GM21360 (cell line): ENCODE measurements at regions not wholly inside any gene's neighbourhood (a gene's known extent, or its start where the extent isn't known, plus 50 kb on each side); places are given as distances from the start of the nearest gene placed in this dataset.

Experiments
- ATAC-seq: cut with Tn5 transposase; IDR thresholded peaks from one replicate; pipeline ENCODE4 v1.9.1; 2021; ENCODE audit warnings: mild to moderate bottlenecking, moderate library complexity; ENCODE audit not compliant: unreplicated experiment

GRCh38 chr2:23238011-23238657 lies 146.8 kb upstream of the KLHL29 start:
- no peak for ATAC-seq

- no peak for ATAC-seq
Observed at GRCh38 chr2:23239374-23239773, 145.6 kb upstream of the KLHL29 start.

- ATAC-seq, result no peak
Observed at GRCh38 chr2:23241121-23241520, 143.9 kb upstream of the KLHL29 start.

- ATAC-seq, result no peak
Observed at GRCh38 chr2:23241611-23242245, 143.3 kb upstream of the KLHL29 start.

DNA sequence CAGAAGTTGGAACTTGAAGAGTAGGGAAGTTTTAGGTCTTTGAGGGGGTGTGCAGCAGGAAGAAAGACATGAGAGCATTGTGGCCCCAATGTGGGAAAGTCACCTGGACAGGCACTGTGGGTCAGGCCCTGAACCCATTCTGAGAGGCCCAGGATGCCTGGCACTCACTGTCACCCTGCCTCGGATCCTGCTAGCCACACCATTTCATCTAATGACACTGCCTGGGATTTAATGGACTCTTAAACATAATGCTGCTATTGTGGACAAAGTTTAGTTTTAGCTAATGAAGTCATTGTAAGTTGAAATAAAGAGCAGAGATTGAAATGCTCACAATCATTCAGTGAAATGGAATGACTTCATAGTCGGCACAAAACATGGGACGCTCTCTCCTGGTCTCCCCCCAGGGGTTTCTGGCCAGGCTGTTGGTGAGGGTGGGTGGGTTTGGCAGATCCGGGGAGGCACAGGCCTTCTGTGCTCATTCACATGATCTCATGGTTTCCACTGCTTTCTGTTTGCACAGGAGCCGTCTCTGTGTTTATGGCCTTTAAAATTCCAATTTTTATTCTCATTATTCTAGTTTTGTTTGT lies 141.8 kb upstream of the KLHL29 start:
- no peak for ATAC-seq

GRCh38 chr2:23244617-23245016 lies 140.4 kb upstream of the KLHL29 start:
- ATAC-seq, result no peak

DNA sequence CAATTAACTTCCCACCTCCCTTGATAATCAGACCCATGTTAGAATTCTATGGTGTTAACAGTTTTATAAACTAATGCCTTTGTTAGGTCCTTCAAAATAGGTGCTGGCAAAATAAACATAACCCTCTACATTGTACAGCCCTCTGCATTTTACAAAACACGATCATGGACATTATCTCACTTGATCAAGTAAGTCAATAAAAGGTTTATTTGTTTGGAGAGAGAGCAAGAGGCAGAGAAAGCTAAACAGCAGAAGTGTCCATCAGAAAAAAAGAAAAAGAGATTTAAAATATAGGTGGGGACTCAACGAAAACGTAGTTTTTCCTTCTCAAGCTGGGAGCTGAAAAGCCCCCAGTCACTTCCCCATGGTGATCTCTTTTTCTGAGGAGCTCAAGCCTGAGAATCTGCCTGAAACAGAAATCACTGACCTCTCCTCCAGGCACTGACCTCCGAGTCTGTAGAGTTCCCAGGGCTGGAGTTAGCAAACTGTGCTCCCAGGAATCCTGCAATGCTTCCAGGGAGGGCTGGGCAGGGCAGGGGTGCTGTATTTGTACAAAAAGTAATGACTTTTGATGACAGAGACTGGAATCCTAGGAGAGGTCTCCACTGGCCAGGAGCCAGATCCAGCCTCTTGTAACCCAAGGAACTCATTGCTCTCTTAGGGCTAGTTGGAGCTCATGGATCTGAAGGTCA lies 137.8 kb upstream of the KLHL29 start:
- ATAC-seq, result no peak

DNA sequence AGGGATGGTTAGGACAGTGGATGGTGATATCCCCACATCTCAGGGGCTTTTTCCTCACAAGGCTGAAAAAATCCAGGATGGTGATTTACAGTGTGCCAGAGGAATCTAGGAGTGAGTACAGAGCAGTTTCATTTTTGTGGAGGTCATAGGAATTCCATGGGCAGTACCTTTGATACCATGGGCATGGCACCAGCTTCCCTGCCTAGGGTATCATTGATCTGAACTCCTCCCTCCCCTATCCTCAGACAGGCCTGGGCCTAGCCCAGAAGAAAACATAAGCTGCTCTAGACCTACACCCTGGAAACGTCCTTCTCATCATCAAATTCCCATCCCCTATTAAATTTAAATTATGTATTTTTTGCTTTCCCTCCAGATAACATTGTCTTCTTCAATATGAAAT lies 136.3 kb upstream of the KLHL29 start:
- no peak for ATAC-seq

DNA sequence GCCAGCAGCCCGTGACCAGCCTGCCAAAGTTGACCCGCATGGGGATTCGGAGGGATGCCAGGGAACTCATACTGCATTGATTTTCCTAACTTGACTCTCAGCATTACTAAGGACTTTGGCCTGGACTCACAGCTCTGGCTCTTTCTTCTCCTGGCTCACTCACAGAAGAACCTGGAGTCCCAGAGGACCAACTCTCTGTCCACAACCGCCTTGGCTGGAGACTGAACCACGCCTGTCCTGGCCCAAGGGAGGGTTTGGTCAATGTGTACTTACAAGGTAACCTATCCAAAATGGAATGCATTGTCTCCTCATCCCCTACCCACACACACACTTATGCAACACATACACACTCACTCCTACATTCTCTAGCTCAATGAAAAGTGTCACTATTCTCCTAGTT lies 135.6 kb upstream of the KLHL29 start:
- ATAC-seq, result no peak

GRCh38 chr2:23250371-23250770 lies 134.6 kb upstream of the KLHL29 start:
- no peak for ATAC-seq

DNA sequence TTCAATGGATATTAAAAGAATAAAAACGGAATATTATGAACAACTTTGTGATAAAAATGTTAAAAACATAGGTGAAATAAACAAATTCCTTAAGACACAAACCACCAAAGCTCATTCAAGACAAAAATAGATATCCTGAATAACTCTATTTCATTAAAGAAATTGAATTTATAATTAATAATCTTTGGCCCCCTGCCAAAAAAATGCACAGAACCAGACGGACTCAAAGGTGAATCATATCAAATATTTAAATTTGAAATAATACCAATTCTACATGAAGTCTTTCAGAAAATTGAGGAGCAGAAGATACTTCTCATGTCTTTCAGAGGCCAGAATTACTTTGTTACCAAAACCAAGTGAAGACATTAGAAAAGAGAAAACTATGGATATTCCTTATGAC lies 128.3 kb upstream of the KLHL29 start:
- ATAC-seq, result no peak

DNA sequence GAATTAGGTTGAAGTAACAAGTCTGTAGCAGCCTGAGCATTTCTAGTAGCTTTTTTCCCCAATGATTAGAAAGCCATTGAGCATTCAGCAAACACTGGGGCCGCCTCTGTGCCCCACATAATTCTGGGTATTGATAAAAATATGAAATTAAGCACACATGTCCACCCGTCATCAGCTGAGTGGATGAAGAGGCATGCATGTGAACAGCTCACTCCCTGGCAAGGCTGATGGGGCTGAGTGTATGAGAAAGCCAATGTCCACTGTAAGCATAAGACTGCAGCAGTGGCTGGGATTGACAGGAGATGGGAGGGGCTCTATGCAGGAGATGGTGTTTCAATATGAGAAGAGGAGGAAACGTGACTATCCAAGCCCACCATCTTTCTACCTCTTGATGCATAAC lies 124.4 kb upstream of the KLHL29 start:
- ATAC-seq, result no peak

DNA sequence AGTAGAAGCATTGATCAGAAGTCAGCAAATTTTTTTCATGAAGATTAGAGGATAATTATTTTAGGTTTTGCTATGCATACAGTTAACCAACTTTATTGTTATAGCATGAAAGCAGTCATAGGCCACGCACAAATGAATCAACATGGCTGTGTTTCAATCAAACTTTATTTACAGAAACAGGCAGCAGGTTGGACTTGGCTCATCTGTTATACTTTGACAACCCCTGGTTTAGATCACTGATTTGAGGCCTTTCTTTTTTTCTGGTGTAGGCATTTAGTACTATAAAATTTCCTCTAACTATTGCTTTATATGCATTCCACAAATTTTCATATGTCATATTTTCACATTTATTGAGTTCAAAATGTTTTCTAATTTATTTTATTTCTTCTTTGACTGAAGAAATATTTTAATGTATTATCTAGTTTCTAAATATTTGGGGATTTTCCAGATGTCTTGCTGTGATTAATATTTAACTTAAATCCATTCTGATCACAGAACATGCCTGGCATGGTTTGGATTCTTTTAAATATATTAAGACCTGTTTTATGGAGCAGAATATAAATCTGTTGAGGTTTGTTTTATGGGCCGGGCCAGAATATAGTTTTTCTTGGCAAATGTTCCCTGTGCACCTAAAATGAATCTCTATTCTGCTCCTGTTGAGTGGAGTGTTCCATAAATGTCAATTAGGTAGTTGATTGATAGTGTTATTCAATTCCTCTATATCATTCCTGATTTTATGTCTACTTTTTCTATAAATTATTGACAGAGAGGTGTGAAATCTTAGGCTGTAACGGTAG lies 116.3 kb upstream of the KLHL29 start:
- ATAC-seq, result no peak

- ATAC-seq, result no peak
Observed at GRCh38 chr2:23269747-23270146, 115.2 kb upstream of the KLHL29 start.

DNA sequence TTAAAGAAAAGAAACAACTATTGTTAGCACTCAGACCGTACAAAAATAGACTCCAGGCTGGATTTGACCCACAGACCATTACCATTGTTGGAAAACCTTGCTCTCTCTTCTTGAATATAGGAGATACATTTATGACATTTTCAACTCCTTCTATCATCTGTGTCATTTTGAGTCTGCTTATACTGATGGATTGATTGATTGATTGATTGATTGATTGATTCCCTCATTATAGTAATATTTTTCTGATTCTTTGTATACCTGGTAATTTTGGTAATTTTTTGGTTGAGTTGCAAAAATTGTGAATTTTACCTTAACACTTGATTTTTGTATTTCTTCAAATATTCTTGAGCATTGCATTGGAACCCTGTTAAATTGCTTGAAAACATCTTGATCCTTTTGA lies 114.2 kb upstream of the KLHL29 start:
- ATAC-seq, result no peak

GRCh38 chr2:23271230-23271629 lies 113.7 kb upstream of the KLHL29 start:
- ATAC-seq, result no peak

- ATAC-seq, result no peak
Observed at GRCh38 chr2:23273786-23274185, 111.2 kb upstream of the KLHL29 start.

DNA sequence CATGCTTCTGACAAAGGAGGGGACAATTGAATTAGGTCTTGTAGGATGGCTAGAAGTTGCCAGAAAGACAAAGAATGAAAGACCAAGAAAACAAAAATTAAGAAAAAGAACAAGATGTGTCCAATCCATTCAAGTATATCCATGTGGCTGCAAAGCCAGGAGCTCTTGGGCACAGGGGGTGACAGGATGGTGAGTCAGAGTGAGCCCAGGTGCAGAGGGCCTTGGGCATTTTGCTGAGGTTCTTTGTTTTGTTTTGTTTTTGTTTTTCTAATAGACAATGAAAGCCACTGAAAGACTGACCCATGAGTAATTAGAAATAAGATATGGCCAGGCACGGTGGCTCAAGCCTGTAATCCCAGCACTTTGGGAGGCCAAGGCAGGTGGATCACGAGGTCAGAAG lies 104.6 kb upstream of the KLHL29 start:
- ATAC-seq, result no peak

DNA sequence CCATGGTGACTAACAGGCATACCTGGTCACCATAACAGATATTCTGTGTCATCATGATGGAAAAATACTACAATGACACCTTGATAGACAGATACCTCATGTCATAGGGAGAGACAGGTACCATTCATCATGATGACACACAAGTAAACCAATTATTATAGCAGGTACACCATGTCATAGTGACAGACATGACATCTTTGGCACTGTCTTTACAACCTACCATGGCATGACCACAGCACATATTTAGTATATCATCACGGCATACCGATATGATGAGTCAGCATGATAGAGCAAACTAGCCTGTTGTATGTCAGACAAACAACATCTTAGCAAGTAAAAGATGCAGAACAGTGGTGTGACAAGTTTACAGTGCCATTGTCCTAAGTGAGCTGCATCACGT lies 101.3 kb upstream of the KLHL29 start:
- no peak for ATAC-seq

DNA sequence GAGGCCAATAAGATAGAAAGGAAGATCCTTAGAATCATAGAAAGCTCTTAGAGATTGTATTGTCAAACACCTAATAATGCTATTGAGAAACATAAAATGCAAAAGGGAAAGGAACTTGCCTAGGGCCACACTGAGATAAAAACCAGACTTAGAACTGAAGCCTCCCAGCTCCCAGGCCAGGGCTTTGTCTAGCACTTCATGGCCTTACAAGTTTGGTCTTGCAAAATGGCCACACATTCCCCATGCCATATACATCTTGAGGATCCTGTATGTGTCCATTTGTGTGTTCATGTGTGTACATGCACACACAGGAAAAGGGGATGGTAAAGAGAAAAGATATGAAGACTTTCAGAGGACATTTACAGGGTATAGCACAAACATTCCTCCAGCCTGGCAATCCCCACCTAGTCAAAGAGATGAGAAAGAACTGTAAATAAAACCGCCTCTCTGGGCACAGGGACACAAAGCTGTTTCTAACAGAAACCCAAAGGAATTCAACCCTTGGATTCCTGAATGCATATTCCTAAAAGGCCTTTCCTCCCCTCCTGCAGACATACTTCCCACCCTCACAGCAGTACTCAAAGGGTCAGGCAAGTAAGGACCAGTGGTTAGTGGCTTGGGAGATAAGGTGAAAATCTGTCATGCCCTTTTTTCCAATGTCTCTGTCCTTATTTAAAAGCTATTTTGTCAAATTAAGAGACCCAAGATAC lies 99.7 kb upstream of the KLHL29 start:
- ATAC-seq, result no peak
